Osteoblast (primary cell): ENCODE measurements at regions not wholly inside any gene's neighbourhood (a gene's known extent, or its start where the extent isn't known, plus 50 kb on each side); places are given as distances from the start of the nearest gene placed in this dataset.

Experiments used
- DNase-seq: peaks from one replicate; pipeline ENCODE4 v3.0.0; 2011; ENCODE audit warnings: low spot score, mixed read lengths; ENCODE audit not compliant: insufficient read length; ENCODE audit errors: missing footprints
- H2AFZ ChIP-seq: 2 replicates; pipeline ENCODE4 v1.6.0; 2011; ENCODE audit warnings: mild to moderate bottlenecking, low read length
- H3K27ac ChIP-seq: 2 replicates; pipeline ENCODE4 v1.5.1; 2011; ENCODE audit warnings: mild to moderate bottlenecking, low read depth, low read length, moderate library complexity
- H3K27me3 ChIP-seq: 2 replicates; pipeline ENCODE4 v1.6.0; 2012; ENCODE audit warnings: mild to moderate bottlenecking, control low read depth, inconsistent platforms, low read length, moderate library complexity; ENCODE audit not compliant: insufficient read depth
- H3K36me3 ChIP-seq: 2 replicates; pipeline ENCODE4 v1.5.1; 2011; ENCODE audit warnings: mild to moderate bottlenecking, low read length, control low read depth, moderate library complexity; ENCODE audit not compliant: insufficient read depth
- H3K4me1 ChIP-seq: 2 replicates; pipeline ENCODE4 v1.5.1; 2011; ENCODE audit warnings: mild to moderate bottlenecking, low read length, control low read depth, moderate library complexity; ENCODE audit not compliant: insufficient read depth
- H3K4me2 ChIP-seq: 2 replicates; pipeline ENCODE4 v1.6.0; 2011; ENCODE audit warnings: mild to moderate bottlenecking, low read length; ENCODE audit not compliant: insufficient read depth
- H3K4me3 ChIP-seq: fragments of 200-600 bp; sonication (generic); 3 replicates; pipeline ENCODE4 v1.5.1; 2012; ENCODE audit warnings: mild to moderate bottlenecking, low read length, inconsistent platforms; ENCODE audit not compliant: insufficient read depth
- H3K79me2 ChIP-seq: 2 replicates; pipeline ENCODE4 v1.6.0; 2012; ENCODE audit warnings: mild to moderate bottlenecking, low read length, control low read depth, inconsistent platforms; ENCODE audit not compliant: insufficient read depth
- H3K9me3 ChIP-seq: 2 replicates; pipeline ENCODE4 v1.5.1; 2011; ENCODE audit warnings: low read depth, low read length, control low read depth
- H4K20me1 ChIP-seq: 2 replicates; pipeline ENCODE4 v1.6.0; 2012; ENCODE audit warnings: mild to moderate bottlenecking, low read length, control low read depth; ENCODE audit not compliant: insufficient read depth
- CTCF ChIP-seq: IDR thresholded peaks from 2 replicates; pipeline ENCODE4 v1.5.1; 2011; ENCODE audit warnings: mild to moderate bottlenecking, low read depth, low read length, moderate library complexity; ENCODE audit errors: extremely low read depth

GRCh38 chr18:70672581-70672980 lies 383.7 kb downstream of the SOCS6 start:
- H3K36me3 ChIP-seq, result no peaks in the 10 kb centered on the region
- no peak for DNase-seq
- H3K4me1 ChIP-seq, result no peaks in the 10 kb centered on the region
- TF ChIP-seq CTCF, result no peak
- no peaks in the 10 kb centered on the region for H3K79me2 ChIP-seq
- no peaks in the 10 kb centered on the region for H4K20me1 ChIP-seq
- no peak overlapping the region for H3K4me3 ChIP-seq
- H3K9me3 ChIP-seq, result peaks cover 4% of the 10 kb centered on the region
- H3K4me2 ChIP-seq, result no peak overlapping the region
- H2AFZ ChIP-seq, result no peak overlapping the region
- no peak overlapping the region for H3K27ac ChIP-seq
- no peaks in the 10 kb centered on the region for H3K27me3 ChIP-seq

- H3K36me3 ChIP-seq, result no peaks in the 10 kb centered on the region
- H3K79me2 ChIP-seq, result no peaks in the 10 kb centered on the region
- no peaks in the 10 kb centered on the region for H3K4me1 ChIP-seq
- peaks cover 4% of the 10 kb centered on the region for H3K9me3 ChIP-seq
- H2AFZ ChIP-seq, result no peak overlapping the region
- H4K20me1 ChIP-seq, result no peaks in the 10 kb centered on the region
- H3K27ac ChIP-seq, result no peak overlapping the region
- H3K27me3 ChIP-seq, result no peaks in the 10 kb centered on the region
- no peak for TF ChIP-seq CTCF
- no peak overlapping the region for H3K4me2 ChIP-seq
- DNase-seq, result no peak
- H3K4me3 ChIP-seq, result no peak overlapping the region
Measured at GRCh38 chr18:70671889-70672565, 383.2 kb downstream of the SOCS6 start.

GRCh38 chr18:70666936-70667335 lies 378.1 kb downstream of the SOCS6 start:
- H3K9me3 ChIP-seq, result no peaks in the 10 kb centered on the region
- H3K4me2 ChIP-seq, result no peak overlapping the region
- no peak for DNase-seq
- H4K20me1 ChIP-seq, result no peaks in the 10 kb centered on the region
- no peak overlapping the region for H2AFZ ChIP-seq
- no peaks in the 10 kb centered on the region for H3K79me2 ChIP-seq
- H3K4me1 ChIP-seq, result no peaks in the 10 kb centered on the region
- H3K36me3 ChIP-seq, result no peaks in the 10 kb centered on the region
- TF ChIP-seq CTCF, result no peak
- H3K27me3 ChIP-seq, result no peaks in the 10 kb centered on the region
- H3K27ac ChIP-seq, result no peak overlapping the region
- H3K4me3 ChIP-seq, result no peak overlapping the region

DNA sequence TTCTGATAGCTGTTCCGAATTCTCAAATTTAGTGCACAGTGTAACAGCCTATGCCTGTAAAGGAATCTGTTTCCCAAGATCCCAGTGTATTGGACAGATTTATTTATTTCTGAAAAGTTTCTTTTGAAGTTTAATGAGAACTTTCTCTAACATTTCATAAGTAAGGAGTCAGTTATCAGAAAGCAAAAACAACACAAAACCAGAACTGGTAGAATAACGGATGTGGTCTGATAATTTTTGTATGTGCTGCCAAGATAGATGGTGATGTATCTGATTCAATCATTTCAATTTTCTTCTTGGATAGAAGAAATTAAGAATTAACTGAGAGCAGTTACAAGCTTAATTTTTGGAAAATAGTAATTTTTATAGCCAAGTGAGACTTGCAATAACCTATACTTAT lies 374.3 kb downstream of the SOCS6 start:
- H3K4me3 ChIP-seq, result no peak overlapping the region

More for the DNA sequence above, 374.3 kb downstream of the SOCS6 start:
- Histone ChIP-seq H3K36me3 (no peaks in the 10 kb centered on the region), H2AFZ (no peak overlapping the region), H3K4me1 (no peaks in the 10 kb centered on the region), H3K79me2 (no peaks in the 10 kb centered on the region), H4K20me1 (no peaks in the 10 kb centered on the region), H3K27me3 (no peaks in the 10 kb centered on the region), H3K27ac (no peak overlapping the region), H3K9me3 (no peaks in the 10 kb centered on the region), H3K4me2 (no peak overlapping the region)
- no peak for DNase-seq
- TF ChIP-seq CTCF, result no peak
